Hematopoietic multipotent progenitor cell treated with erythropoietin and hydrocortisone succinate and interleukin-3 and kit ligand, for 4 days (in vitro differentiated cells): ENCODE measurements at regions not wholly inside any gene's neighbourhood (a gene's known extent, or its start where the extent isn't known, plus 50 kb on each side); places are given as distances from the start of the nearest gene placed in this dataset.

Experiments used
- DNase-seq: peaks from one replicate; pipeline ENCODE4 v3.0.0-alpha.2; 2015

- DNase-seq, result no peak
These were observed 56.3 kb upstream of the ITGA1 start for GRCh38 chr5:52731274-52732027.

- DNase-seq, result no peak
These were observed 53.2 kb upstream of the ITGA1 start for GRCh38 chr5:52734557-52734956.

- no peak for DNase-seq
These were observed 52.6 kb upstream of the ITGA1 start for GRCh38 chr5:52735139-52735538.
